ENCODE measurements at regions not wholly inside any gene's neighbourhood (a gene's known extent, or its start where the extent isn't known, plus 50 kb on each side); places are given as distances from the start of the nearest gene placed in this dataset.
A peak's percentile ranks its signal among the peaks of the same experiment; 100 is the strongest.

GRCh38 chr11:33634291-33634834 lies 66.3 kb downstream of the C11orf91 start:
- ChIA-PET POLR2A (no interaction called here), CTCF (no interaction called here)
- TF ChIP-seq ZNF23 (tag by site-specific recombination; IDR thresholded peaks at IDR 0.05; ENCODE audit: borderline replicate concordance) (no peak), SP2 (tag by site-specific recombination; IDR thresholded peaks at IDR 0.05) (no peak), ZBTB17 (tag by site-specific recombination; IDR thresholded peaks at IDR 0.05) (no peak), GLI4 (tag by site-specific recombination; IDR thresholded peaks at IDR 0.05) (no peak), ZNF121 (tag by site-specific recombination; IDR thresholded peaks at IDR 0.05) (no peak)
- Histone ChIP-seq H3K36me3 (ENCODE audit: control insufficient read depth in 2 of 2, insufficient read depth in 1 of 2, low read length in 2 of 2) (no peaks in the 10 kb centered on the region), H3K9me3 (ENCODE audit: control insufficient read depth, insufficient read depth, low read depth, low read length) (no peaks in the 10 kb centered on the region), H3K4me1 (ENCODE audit: control insufficient read depth, insufficient read depth, low read length) (no peaks in the 10 kb centered on the region), H3K27ac (ENCODE audit: extremely low read depth, low read depth, low read length) (no peak overlapping the region), H3K4me3 (ENCODE audit: low read depth, low read length) (no peak overlapping the region)

- Histone ChIP-seq H3K27ac (ENCODE audit: extremely low read depth, low read depth, low read length) (no peak overlapping the region), H3K4me1 (ENCODE audit: control insufficient read depth, insufficient read depth, low read length) (no peaks in the 10 kb centered on the region), H3K4me3 (ENCODE audit: low read depth, low read length) (no peak overlapping the region), H3K9me3 (ENCODE audit: control insufficient read depth, insufficient read depth, low read depth, low read length) (no peaks in the 10 kb centered on the region), H3K36me3 (ENCODE audit: control insufficient read depth in 2 of 2, insufficient read depth in 1 of 2, low read length in 2 of 2) (no peaks in the 10 kb centered on the region)
- CTCF ChIA-PET, result interaction anchor here (0.9 kb wide), 1 partner anchor 271 kb away, joined by 3 read pairs; no protein-coding TSS in a partner anchor
- POLR2A ChIA-PET, result interaction anchor here (0.7 kb wide), 1 partner anchor 18 kb away, joined by 3 read pairs; no protein-coding TSS in a partner anchor
- peak; percentile 74 for TF ChIP-seq PRDM1 (tag by site-specific recombination; IDR thresholded peaks at IDR 0.05)
- TF ChIP-seq ZNF658 (tag by site-specific recombination; IDR thresholded peaks at IDR 0.05), result no peak
- no peak for TF ChIP-seq ZNF677 (tag by site-specific recombination; IDR thresholded peaks at IDR 0.05)
- no peak for TF ChIP-seq ZNF133 (tag by site-specific recombination; IDR thresholded peaks at IDR 0.05)
- no peak for TF ChIP-seq SALL2 (tag by site-specific recombination; IDR thresholded peaks at IDR 0.05; ENCODE audit: borderline replicate concordance)
- TF ChIP-seq ZNF626 (tag by site-specific recombination; IDR thresholded peaks at IDR 0.05), result no peak
- no peak for TF ChIP-seq ZNF121 (tag by site-specific recombination; IDR thresholded peaks at IDR 0.05)
- no peak for TF ChIP-seq ZNF654 (tag by site-specific recombination; IDR thresholded peaks at IDR 0.05; ENCODE audit: low read depth)
- TF ChIP-seq HOXD13 (CRISPR knock-in tag; IDR thresholded peaks at IDR 0.05; ENCODE audit: borderline replicate concordance), result no peak
- no peak for TF ChIP-seq ZNF747 (tag by site-specific recombination; IDR thresholded peaks at IDR 0.05)
- no peak for TF ChIP-seq ZNF623 (tag by site-specific recombination; IDR thresholded peaks at IDR 0.05)
- no peak for TF ChIP-seq ZNF785 (tag by site-specific recombination; IDR thresholded peaks at IDR 0.05)
- TF ChIP-seq ZIC2 (tag by site-specific recombination; IDR thresholded peaks at IDR 0.05), result peak; percentile 21; the same call in 1 of the 2 replicates
- TF ChIP-seq ZNF600 (tag by site-specific recombination; IDR thresholded peaks at IDR 0.05), result peak; percentile 90
- no peak for TF ChIP-seq ZNF391 (tag by site-specific recombination; IDR thresholded peaks at IDR 0.05; ENCODE audit: borderline replicate concordance, low read depth)
- peak; percentile 63 for TF ChIP-seq WT1 (tag by site-specific recombination; IDR thresholded peaks at IDR 0.05)
- no peak for TF ChIP-seq ZNF214 (tag by site-specific recombination; IDR thresholded peaks at IDR 0.05; ENCODE audit: borderline replicate concordance)
- TF ChIP-seq GFI1B (tag by site-specific recombination; IDR thresholded peaks at IDR 0.05), result no peak
- no peak for TF ChIP-seq INSM2 (tag by site-specific recombination; IDR thresholded peaks at IDR 0.05)
- peak; percentile 96 for TF ChIP-seq BCL6B (tag by site-specific recombination; IDR thresholded peaks at IDR 0.05)
- TF ChIP-seq ZBTB7A (tag by site-specific recombination; IDR thresholded peaks at IDR 0.05; ENCODE audit: low read depth), result no peak
- no peak for TF ChIP-seq ZNF558 (tag by site-specific recombination; IDR thresholded peaks at IDR 0.05)
- TF ChIP-seq ZNF510 (tag by site-specific recombination; IDR thresholded peaks at IDR 0.05; ENCODE audit: insufficient replicate concordance), result no peak
- TF ChIP-seq ZNF114 (tag by site-specific recombination; IDR thresholded peaks at IDR 0.05), result no peak
These were observed 67.2 kb downstream of the C11orf91 start for GRCh38 chr11:33633251-33634003.

Data from HEK293 (cell line).